HT-29 (cell line): ENCODE measurements at regions not wholly inside any gene's neighbourhood (a gene's known extent, or its start where the extent isn't known, plus 50 kb on each side); places are given as distances from the start of the nearest gene placed in this dataset.
"Not testable (repeated sequence)": the region's sequence is repeated elsewhere in the genome, so short reads cannot be mapped to it uniquely, and the experiment has no call there.

ENCODE experiments used
- DNase-seq: peaks from one replicate; pipeline ENCODE4 v3.0.0-alpha.2; 2015; ENCODE audit warnings: low spot score

DNA sequence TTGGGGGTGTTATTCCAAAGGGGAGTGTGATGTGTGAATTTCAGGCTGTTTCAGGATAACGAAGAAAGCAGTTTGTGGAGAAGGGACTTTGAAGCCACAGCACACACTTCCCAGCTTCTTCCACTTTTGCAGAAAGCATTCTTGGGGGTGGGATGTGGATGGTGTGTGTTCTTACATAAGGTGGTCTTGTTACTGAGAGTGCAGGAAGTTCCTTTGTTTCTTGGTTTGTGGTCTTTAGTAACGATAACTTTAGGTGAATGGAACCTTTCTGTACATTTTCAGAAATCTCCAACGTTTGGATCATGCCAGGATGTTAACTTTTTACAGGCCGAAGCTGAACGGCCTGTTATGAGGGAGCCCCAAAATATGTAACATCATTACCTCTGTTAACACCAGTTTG lies 251.8 kb downstream of the KCNRG start:
- DNase-seq: no peak

DNA sequence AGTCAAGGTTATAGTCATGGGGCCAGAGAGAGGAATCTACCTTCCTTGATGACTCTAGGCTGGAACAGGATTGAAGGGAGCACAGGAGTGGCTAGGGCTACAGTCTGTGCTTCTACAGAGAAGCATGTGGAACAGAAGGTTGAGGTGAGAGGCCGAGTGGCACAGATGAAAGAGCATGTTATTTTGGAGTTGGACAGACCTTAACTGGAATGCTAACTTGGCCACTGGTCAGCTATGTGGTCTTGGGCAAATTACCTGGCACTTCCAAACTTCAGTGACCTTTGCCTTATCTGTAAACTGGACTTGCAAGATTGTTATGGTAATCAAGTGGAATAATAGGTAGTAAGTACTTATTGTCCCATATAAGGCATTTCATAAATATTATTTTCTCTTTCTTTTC lies 252.7 kb downstream of the KCNRG start:
- peak; percentile 17 for DNase-seq

DNA sequence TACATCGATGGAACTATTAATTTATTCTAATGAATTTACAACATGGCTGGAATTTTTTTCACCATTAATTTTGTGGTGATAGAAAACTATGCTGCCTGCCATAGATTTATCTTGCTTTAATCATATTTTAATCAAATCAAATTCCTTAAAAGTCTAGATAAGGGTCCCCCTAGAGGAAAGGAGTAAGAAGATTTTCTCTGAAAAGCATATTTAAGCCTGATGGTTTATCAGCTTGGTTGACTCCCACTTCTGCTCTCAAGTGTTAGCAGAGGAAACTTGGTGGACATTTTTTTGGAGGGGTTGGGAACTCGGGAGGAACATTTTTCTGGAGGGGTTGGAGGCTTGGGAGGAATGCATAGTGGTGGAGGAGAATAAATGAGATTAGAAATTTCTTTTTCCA lies 253.3 kb downstream of the KCNRG start:
- DNase-seq: no peak

GRCh38 chr13:50274181-50274580 lies 258.9 kb downstream of the KCNRG start:
- DNase-seq: no peak

DNA sequence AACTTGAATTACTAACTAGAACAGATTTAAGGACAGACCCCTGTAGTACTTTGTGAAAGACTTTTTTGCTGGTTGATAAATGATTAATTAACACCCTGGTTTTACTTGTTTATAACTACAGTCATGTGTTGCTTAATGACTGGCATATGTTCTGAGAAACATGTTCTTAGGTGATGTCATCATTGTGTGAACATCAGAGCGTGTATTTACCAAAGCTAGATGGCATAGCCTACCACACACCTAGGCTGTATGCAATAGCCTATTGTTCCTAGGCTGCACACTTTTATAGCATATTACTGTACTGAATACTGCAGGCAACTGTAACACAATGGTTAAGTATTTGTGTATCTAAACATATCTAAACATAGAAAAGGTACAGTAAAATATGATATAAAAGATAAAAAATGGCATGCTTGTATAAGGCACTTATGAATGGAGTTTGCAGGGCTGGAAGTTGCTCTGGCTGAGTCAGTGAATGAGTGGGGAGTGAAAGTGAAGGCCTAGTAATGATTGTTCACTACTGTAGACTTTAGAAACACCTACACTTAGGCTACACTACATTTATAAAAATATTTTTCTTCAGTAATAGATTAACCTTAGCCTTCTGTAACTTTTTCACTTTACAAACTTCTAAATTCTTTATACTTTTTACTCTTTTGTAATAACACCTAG lies 260.3 kb downstream of the KCNRG start:
- peak; percentile 22 for DNase-seq

DNA sequence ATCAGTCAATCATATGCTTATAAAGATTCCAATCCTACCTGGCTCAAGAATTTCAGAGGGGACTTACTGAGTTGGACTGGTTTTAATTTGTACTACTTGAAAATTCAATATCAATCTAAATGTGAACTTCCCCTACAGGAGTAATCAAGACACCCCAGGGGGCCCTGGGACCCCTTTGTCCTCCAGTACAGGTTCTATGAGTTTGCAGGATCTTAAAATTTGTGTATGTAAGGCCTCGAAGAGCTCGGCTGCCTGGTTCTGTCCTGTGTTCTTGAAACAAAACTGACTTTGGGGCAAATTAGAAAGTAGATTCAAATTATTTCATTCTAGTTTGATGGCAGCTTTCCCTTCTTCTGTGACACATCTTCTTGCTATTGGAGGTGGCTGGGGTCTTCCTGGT lies 261.3 kb downstream of the KCNRG start:
- no peak for DNase-seq

DNA sequence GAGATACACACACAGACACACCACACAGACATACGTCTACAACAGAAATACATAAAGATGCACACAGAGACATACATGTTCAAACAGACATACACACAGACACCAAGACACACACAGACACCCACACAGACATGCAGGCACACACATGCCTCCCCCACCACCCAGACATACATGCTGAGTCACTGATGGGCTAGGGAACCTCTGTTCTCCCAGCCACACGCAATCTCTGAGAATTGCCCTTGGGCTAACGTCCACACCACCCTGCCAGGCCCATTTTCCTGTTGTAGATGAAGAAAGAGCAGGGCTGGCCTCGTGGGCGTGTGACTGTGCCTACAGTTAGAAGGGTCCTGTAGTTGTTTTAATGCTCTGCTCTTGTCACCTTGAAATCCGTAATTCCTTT lies 261.9 kb downstream of the KCNRG start:
- no peak for DNase-seq

DNA sequence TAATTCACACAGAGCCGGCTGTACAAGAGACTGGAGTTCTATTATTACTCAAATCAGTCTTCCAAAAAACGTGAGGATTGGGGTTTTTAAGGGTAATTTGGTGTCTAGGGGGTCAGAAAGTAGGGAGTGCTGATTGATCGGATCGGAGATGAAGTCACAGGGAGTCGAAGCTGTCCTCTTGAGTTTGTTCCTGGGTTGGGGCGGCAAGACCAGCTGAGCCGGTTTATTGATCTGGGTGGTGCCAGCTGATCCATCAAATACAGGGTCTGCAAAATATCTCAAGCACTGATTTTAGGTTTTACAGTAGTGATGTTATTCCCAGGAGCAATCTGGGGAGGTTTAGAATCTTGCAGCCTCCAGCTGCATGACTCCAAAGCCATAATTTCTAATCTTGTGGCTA lies 262.7 kb downstream of the KCNRG start:
- no peak for DNase-seq

DNA sequence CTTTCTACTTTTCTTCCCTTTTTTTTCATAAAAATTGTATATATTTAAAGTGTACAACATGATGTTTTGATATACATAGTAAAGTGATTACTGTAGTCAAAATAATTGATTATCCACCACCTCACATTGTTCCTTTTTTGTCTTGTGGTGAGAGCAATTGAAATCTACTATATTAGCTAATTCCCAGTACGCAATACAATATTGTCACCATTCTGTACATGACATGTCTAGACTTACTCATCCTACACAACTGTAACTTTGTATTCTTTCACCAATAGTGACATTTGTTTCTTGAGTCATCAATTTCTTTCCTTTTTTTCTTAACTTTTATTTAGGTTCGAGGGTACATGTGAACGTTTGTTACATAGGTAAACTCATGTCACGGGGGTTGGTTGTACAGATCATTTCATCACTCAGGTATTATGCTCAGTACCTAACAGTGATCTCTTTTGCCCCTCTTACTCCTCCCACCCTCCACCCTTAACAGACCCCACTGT lies 265.2 kb downstream of the KCNRG start:
- no peak for DNase-seq

- DNase-seq: no peak
Observed at GRCh38 chr13:50282016-50282415, 266.8 kb downstream of the KCNRG start.

- no peak for DNase-seq
Observed at GRCh38 chr13:50283017-50283416, 267.8 kb downstream of the KCNRG start.

GRCh38 chr13:50284540-50284939 lies 269.3 kb downstream of the KCNRG start:
- DNase-seq: no peak

DNA sequence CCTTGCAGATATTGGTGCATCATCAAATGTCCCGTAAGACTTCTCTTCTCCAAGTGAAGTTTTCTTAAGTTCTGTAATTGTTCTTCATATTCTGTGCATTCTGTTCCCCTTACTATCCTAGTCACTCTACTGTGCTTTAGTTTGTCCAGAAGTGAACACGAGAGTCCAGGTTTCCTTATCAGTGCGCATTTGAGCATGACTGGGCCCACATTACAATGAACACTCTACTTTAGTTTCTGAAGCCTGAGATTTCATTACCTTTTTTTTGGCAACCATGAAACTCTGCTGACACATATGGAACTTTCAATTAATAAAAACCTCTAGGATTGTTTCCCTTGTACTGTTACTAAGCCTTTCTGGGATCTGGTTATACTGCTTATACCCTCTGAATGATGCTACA lies 270.0 kb downstream of the KCNRG start:
- DNase-seq: no peak

DNA sequence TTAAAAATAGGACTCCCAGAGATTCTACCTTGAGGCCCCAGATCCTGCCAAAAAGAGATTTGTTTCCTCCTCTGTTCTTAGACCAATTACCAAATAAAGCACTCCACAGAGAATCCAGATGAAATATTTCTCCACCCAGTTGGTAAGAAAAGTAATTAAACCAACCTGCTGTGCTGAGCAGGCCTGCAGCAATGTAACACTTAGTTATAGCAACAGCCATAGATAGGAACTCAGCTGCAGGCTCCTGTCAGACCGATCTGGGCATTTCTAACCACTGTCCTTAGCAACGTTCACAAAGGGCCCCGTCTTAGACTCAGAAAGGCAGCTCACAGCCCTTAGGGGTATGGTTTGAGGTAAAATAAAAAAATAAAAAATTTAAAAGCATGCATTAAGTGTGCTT lies 271.1 kb downstream of the KCNRG start:
- DNase-seq: no peak

DNA sequence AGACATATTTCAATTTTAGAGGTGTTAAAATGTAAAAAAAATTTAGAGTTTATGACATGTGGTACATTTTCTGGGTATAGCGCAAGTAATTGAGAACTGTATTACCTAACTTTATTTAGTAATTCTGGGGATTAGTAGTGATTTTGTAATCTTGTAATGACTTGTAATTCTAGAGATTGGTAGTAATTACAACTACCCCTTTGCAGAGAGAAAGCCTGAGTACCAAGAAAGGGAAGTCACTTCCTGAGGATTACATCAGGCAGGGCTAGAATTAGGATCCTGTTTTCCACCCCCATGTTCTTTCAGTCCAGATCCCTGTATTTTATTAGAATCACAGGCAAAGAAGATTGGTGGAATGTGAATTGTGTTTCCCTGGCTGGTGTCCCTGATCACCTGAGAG lies 274.9 kb downstream of the KCNRG start:
- no peak for DNase-seq

GRCh38 chr13:50291611-50292010 lies 276.4 kb downstream of the KCNRG start:
- DNase-seq: no peak

- DNase-seq: no peak
Observed at GRCh38 chr13:50292081-50292480, 276.8 kb downstream of the KCNRG start.

DNA sequence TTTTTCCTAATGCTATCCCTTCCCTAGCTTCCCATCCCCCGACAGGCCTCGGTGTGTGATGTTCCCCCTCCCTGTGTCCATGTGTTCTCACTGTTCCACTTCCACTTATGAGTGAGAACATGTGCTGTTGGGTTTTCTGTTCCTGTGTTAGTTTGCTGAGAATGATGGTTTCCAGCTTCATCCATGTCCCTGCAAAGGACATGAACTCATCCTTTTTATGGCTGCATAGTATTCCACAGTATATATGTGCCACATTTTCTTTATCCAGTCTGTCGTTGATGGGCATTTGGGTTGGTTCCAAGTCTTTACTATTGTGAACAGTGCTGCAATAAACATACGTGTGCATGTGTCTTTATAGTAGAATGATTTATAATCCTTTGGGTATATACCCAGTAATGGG lies 279.2 kb downstream of the KCNRG start:
- not testable (repeated sequence) for DNase-seq

GRCh38 chr13:50299546-50300249 lies 284.5 kb downstream of the KCNRG start:
- no peak for DNase-seq

GRCh38 chr13:50303963-50304721 lies 288.9 kb downstream of the KCNRG start:
- DNase-seq: no peak

DNA sequence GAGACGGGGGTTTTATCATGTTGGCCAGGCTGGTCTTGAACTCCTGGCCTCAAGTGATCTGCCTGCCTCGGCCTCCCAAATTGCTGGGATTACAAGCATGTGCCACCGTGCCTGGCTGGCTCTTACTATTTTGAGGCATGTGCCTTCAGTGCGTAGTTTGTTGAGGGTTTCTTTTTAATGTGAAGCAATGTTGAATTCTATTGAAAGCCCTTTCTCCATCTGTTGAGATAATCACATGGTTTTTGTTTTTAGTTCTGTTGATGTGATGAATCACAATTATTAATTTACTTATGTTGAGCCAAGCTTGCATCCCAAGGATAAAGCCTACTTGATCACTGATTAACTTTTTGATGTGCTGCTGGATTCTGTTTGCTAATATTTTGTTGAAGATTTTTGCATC lies 290.9 kb downstream of the KCNRG start:
- DNase-seq: no peak

GRCh38 chr13:50309318-50309717 lies 294.1 kb downstream of the KCNRG start:
- DNase-seq: no peak
